ENCODE measurements at regions not wholly inside any gene's neighbourhood (a gene's known extent, or its start where the extent isn't known, plus 50 kb on each side); places are given as distances from the start of the nearest gene placed in this dataset.
"Not testable (repeated sequence)": the region's sequence is repeated elsewhere in the genome, so short reads cannot be mapped to it uniquely, and the experiment has no call there.

- Histone ChIP-seq H3K9ac (ENCODE audit: low read length) (no peak overlapping the region), H3K4me1 (ENCODE audit: control insufficient read depth in 2 of 2, insufficient read depth in 2 of 2, low read length in 2 of 2) (no peaks in the 10 kb centered on the region), H4K20me1 (ENCODE audit: control insufficient read depth, insufficient read depth, low read length, poor library complexity, severe bottlenecking) (no peaks in the 10 kb centered on the region), H2AFZ (ENCODE audit: insufficient read depth, low read depth, low read length, poor library complexity, severe bottlenecking) (no peak overlapping the region), H3K9me3 (ENCODE audit: control extremely low read depth in 1 of 3, control insufficient read depth in 2 of 3, insufficient read depth in 1 of 3, low read length in 2 of 3) (peaks cover 0 to 6% (median 0%) of the 10 kb centered on the region in 3 donors), H3K27ac (ENCODE audit: low read length in 2 of 2) (no peak overlapping the region), H3K4me2 (replicated peaks; ENCODE audit: low read depth, low read length, poor library complexity, severe bottlenecking) (no peak overlapping the region), H3K27me3 (replicated peaks in 1 of 4; ENCODE audit: control extremely low read depth in 1 of 4, control insufficient read depth in 3 of 4, insufficient read depth in 4 of 4, low read length in 3 of 4) (no peaks in the 10 kb centered on the region), H3K4me3 (ENCODE audit: control extremely low read depth in 1 of 5, extremely low read depth in 1 of 5, insufficient read depth in 1 of 5, low read depth in 2 of 5, low read length in 4 of 5) (no peak overlapping the region), H3K36me3 (replicated peaks in 1 of 2; ENCODE audit: control extremely low read depth in 1 of 2, control insufficient read depth in 1 of 2, extremely low read depth in 1 of 2, insufficient read depth in 2 of 2, low read length in 1 of 2) (no peaks in the 10 kb centered on the region), H3K79me2 (ENCODE audit: control insufficient read depth, insufficient read depth, low read length) (no peaks in the 10 kb centered on the region)
- Mint-ChIP-seq H3K27me3 (no peaks in the 10 kb centered on the region), H3K4me3 (no peak overlapping the region), H3K9me3 (ENCODE audit: insufficient read depth) (peaks cover 11% of the 10 kb centered on the region), H3K4me1 (no peaks in the 10 kb centered on the region), H3K27ac (no peak overlapping the region)
- CTCF ChIA-PET, result no interaction called here
- intact Hi-C loops (cut with micrococcal nuclease), result no loop called here
- 90% methylated on average over 3 of the region's 3 CpGs for WGBS (ENCODE audit: insufficient coverage)
- ATAC-seq (ENCODE audit: low read depth) (no peak), DNase-seq (no peak)
- no peak for TF ChIP-seq CTCF (IDR thresholded peaks at IDR 0.05)
- TF ChIP-seq EZH2 (IDR thresholded peaks at IDR 0.05; ENCODE audit: borderline replicate concordance, insufficient read depth, low read depth, low read length, poor library complexity, severe bottlenecking), result no peak
- POLR2A ChIA-PET, result no interaction called here
Measured at GRCh38 chr12:19772776-19773175, 333.5 kb downstream of the AEBP2 start.

- H3K27me3 ChIP-seq (replicated peaks in 1 of 4; ENCODE audit: control extremely low read depth in 1 of 4, control insufficient read depth in 3 of 4, insufficient read depth in 4 of 4, low read length in 3 of 4), result no peaks in the 10 kb centered on the region
- DNase-seq (no peak), ATAC-seq (ENCODE audit: low read depth) (no peak)
- H3K4me3 Mint-ChIP-seq, result no peak overlapping the region
- H3K4me2 ChIP-seq (replicated peaks; ENCODE audit: low read depth, low read length, poor library complexity, severe bottlenecking), result no peak overlapping the region
- POLR2A ChIA-PET, result no interaction called here
- no peaks in the 10 kb centered on the region for H3K79me2 ChIP-seq (ENCODE audit: control insufficient read depth, insufficient read depth, low read length)
- peaks cover 0 to 17% (median 0%) of the 10 kb centered on the region in 3 donors for H3K9me3 ChIP-seq (ENCODE audit: control extremely low read depth in 1 of 3, control insufficient read depth in 2 of 3, insufficient read depth in 1 of 3, low read length in 2 of 3)
- H4K20me1 ChIP-seq (ENCODE audit: control insufficient read depth, insufficient read depth, low read length, poor library complexity, severe bottlenecking), result no peaks in the 10 kb centered on the region
- no peak overlapping the region for H2AFZ ChIP-seq (ENCODE audit: insufficient read depth, low read depth, low read length, poor library complexity, severe bottlenecking)
- H3K4me3 ChIP-seq (ENCODE audit: control extremely low read depth in 1 of 5, extremely low read depth in 1 of 5, insufficient read depth in 1 of 5, low read depth in 2 of 5, low read length in 4 of 5), result no peak overlapping the region
- no peak overlapping the region for H3K9ac ChIP-seq (ENCODE audit: low read length)
- H3K9me3 Mint-ChIP-seq (ENCODE audit: insufficient read depth), result peaks cover 11% of the 10 kb centered on the region
- CTCF ChIA-PET, result no interaction called here
- no peak overlapping the region for H3K27ac ChIP-seq (ENCODE audit: low read length in 2 of 2)
- intact Hi-C loops (cut with micrococcal nuclease), result no loop called here
- no peaks in the 10 kb centered on the region for H3K4me1 Mint-ChIP-seq
- H3K27me3 Mint-ChIP-seq, result no peaks in the 10 kb centered on the region
- no peak for TF ChIP-seq EZH2 (IDR thresholded peaks at IDR 0.05; ENCODE audit: borderline replicate concordance, insufficient read depth, low read depth, low read length, poor library complexity, severe bottlenecking)
- TF ChIP-seq CTCF (IDR thresholded peaks at IDR 0.05), result no peak
- WGBS (ENCODE audit: insufficient coverage), result 97% methylated on average over 12 of the region's 15 CpGs
- no peaks in the 10 kb centered on the region for H3K4me1 ChIP-seq (ENCODE audit: control insufficient read depth in 2 of 2, insufficient read depth in 2 of 2, low read length in 2 of 2)
- H3K27ac Mint-ChIP-seq, result no peak overlapping the region
- H3K36me3 ChIP-seq (replicated peaks in 1 of 2; ENCODE audit: control extremely low read depth in 1 of 2, control insufficient read depth in 1 of 2, extremely low read depth in 1 of 2, insufficient read depth in 2 of 2, low read length in 1 of 2), result no peaks in the 10 kb centered on the region
Measured at GRCh38 chr12:19775241-19775640, 335.9 kb downstream of the AEBP2 start.

- peaks cover 11% of the 10 kb centered on the region for H3K9me3 Mint-ChIP-seq (ENCODE audit: insufficient read depth)
- H3K27me3 Mint-ChIP-seq; DNase-seq; H3K27ac ChIP-seq (ENCODE audit: low read length in 2 of 2); H3K4me1 Mint-ChIP-seq; H3K79me2 ChIP-seq (ENCODE audit: control insufficient read depth, insufficient read depth, low read length); CTCF ChIA-PET; H3K9ac ChIP-seq (ENCODE audit: low read length); H3K4me2 ChIP-seq (replicated peaks; ENCODE audit: low read depth, low read length, poor library complexity, severe bottlenecking); H4K20me1 ChIP-seq (ENCODE audit: control insufficient read depth, insufficient read depth, low read length, poor library complexity, severe bottlenecking); H3K4me1 ChIP-seq (ENCODE audit: control insufficient read depth in 2 of 2, insufficient read depth in 2 of 2, low read length in 2 of 2); H2AFZ ChIP-seq (ENCODE audit: insufficient read depth, low read depth, low read length, poor library complexity, severe bottlenecking); H3K36me3 ChIP-seq (replicated peaks in 1 of 2; ENCODE audit: control extremely low read depth in 1 of 2, control insufficient read depth in 1 of 2, extremely low read depth in 1 of 2, insufficient read depth in 2 of 2, low read length in 1 of 2); POLR2A ChIA-PET; H3K27ac Mint-ChIP-seq; H3K4me3 ChIP-seq (ENCODE audit: control extremely low read depth in 1 of 5, extremely low read depth in 1 of 5, insufficient read depth in 1 of 5, low read depth in 2 of 5, low read length in 4 of 5); H3K27me3 ChIP-seq (replicated peaks in 1 of 4; ENCODE audit: control extremely low read depth in 1 of 4, control insufficient read depth in 3 of 4, insufficient read depth in 4 of 4, low read length in 3 of 4); ATAC-seq (ENCODE audit: low read depth); intact Hi-C loops (cut with micrococcal nuclease); H3K4me3 Mint-ChIP-seq: not testable (repeated sequence)
- H3K9me3 ChIP-seq (ENCODE audit: control extremely low read depth in 1 of 3, control insufficient read depth in 2 of 3, insufficient read depth in 1 of 3, low read length in 2 of 3), result peaks cover 0 to 17% (median 0%) of the 10 kb centered on the region in 3 donors
- 97% methylated on average over 19 of the region's 19 CpGs for WGBS (ENCODE audit: insufficient coverage)
Measured at GRCh38 chr12:19775976-19776375, 336.7 kb downstream of the AEBP2 start.

Data from B cell (primary cell).